IMR-90 (cell line): ENCODE measurements at regions not wholly inside any gene's neighbourhood (a gene's known extent, or its start where the extent isn't known, plus 50 kb on each side); places are given as distances from the start of the nearest gene placed in this dataset.

ENCODE experiments used
- ATAC-seq: fragments of 200-7000 bp; cut with Tn5 transposase; 2 replicates; pipeline ENCODE4 v1.9.1; 2020; ENCODE audit warnings: low read depth, mild to moderate bottlenecking, moderate library complexity
- BruUV-seq: library from RNA; stranded (reverse); fragments of 400-500 nt; replicated peaks from 2 replicates; lab custom pipeline; 2021; lab: Mats Ljungman, UMichigan
- CTCF ChIA-PET: fragments of 300-600 bp; formaldehyde crosslinking; extraction: SDS; loops from one replicate; lab custom pipeline; 2021; ENCODE audit warnings: antibody characterized with exemption; lab: Yijun Ruan, JAX
- POLR2A ChIA-PET: fragments of 300-600 bp; sonication (Branson Sonifier 250); formaldehyde crosslinking; loops from one replicate; lab custom pipeline; 2022; ENCODE audit warnings: antibody characterized with exemption; ENCODE audit not compliant: unreplicated experiment; lab: Charles Lee
- DNase-seq: peaks from one replicate; pipeline ENCODE4 v3.0.0; 2013
- H2AFZ ChIP-seq: replicated peaks from 2 replicates; pipeline ENCODE3; 2013; ENCODE audit warnings: low read length, mild to moderate bottlenecking; ENCODE audit not compliant: poor library complexity
- H2AK5ac ChIP-seq: 2 replicates; pipeline ENCODE4 v1.6.1; 2013; ENCODE audit warnings: low read depth, low read length, inconsistent platforms
- H2AK9ac ChIP-seq: replicated peaks from 2 replicates; pipeline ENCODE3; 2013; ENCODE audit warnings: mild to moderate bottlenecking, low read depth, low read length, moderate library complexity; ENCODE audit not compliant: poor library complexity
- H2BK120ac ChIP-seq: 2 replicates; pipeline ENCODE4 v1.6.1; 2013; ENCODE audit warnings: low read depth, low read length, inconsistent platforms
- H2BK15ac ChIP-seq: 3 replicates; pipeline ENCODE4 v1.6.1; 2013; ENCODE audit warnings: low read depth, low read length, inconsistent platforms
- H2BK20ac ChIP-seq: 2 replicates; pipeline ENCODE4 v1.6.1; 2013; ENCODE audit warnings: low read depth, mild to moderate bottlenecking, inconsistent platforms, low read length, moderate library complexity
- H2BK5ac ChIP-seq: 2 replicates; pipeline ENCODE4 v1.6.1; 2013; ENCODE audit warnings: mild to moderate bottlenecking, low read depth, low read length, inconsistent platforms; ENCODE audit not compliant: poor library complexity, severe bottlenecking
- H3K14ac ChIP-seq: replicated peaks from 2 replicates; pipeline ENCODE4 v1.6.1; 2013; ENCODE audit warnings: low read depth, low read length, inconsistent platforms
- H3K18ac ChIP-seq: 2 replicates; pipeline ENCODE4 v1.6.1; 2013; ENCODE audit warnings: low read depth, low read length, control low read depth
- H3K23ac ChIP-seq: 2 replicates; pipeline ENCODE4 v1.6.1; 2013; ENCODE audit warnings: low read depth, low read length, inconsistent platforms
- H3K27ac ChIP-seq: 2 replicates; pipeline ENCODE4 v1.5.1; 2013; ENCODE audit warnings: mild to moderate bottlenecking, control low read depth, low read length; ENCODE audit not compliant: insufficient read depth
- H3K27me3 ChIP-seq: 2 replicates; pipeline ENCODE4 v1.6.1; 2013; ENCODE audit warnings: low read length; ENCODE audit not compliant: control insufficient read depth, insufficient read depth
- H3K36me3 ChIP-seq: 2 replicates; pipeline ENCODE4 v1.6.1; 2013; ENCODE audit warnings: low read length, mixed read lengths; ENCODE audit not compliant: control insufficient read depth, insufficient read depth
- H3K4ac ChIP-seq: 2 replicates; pipeline ENCODE4 v1.6.1; 2013; ENCODE audit warnings: low read depth, low read length, inconsistent platforms
- H3K4me1 ChIP-seq: 2 replicates; pipeline ENCODE4 v1.6.1; 2013; ENCODE audit warnings: low read length, mixed read lengths; ENCODE audit not compliant: control insufficient read depth, insufficient read depth
- H3K4me2 ChIP-seq: 2 replicates; pipeline ENCODE4 v1.6.1; 2013; ENCODE audit warnings: low read depth, mild to moderate bottlenecking, control low read depth, low read length, moderate library complexity
- H3K4me3 ChIP-seq: 2 replicates; pipeline ENCODE4 v1.5.1; 2013; ENCODE audit warnings: low read depth, mild to moderate bottlenecking, control low read depth, low read length, moderate library complexity; ENCODE audit not compliant: insufficient read depth
- H3K56ac ChIP-seq: 2 replicates; pipeline ENCODE4 v1.6.1; 2013; ENCODE audit warnings: low read length, inconsistent platforms; ENCODE audit not compliant: insufficient read depth; ENCODE audit errors: extremely low read depth
- H3K79me1 ChIP-seq, 2 experiments: 2 replicates each; pipeline ENCODE4 v1.6.1; 2013; ENCODE audit warnings: low read length in 2 of 2, inconsistent platforms in 1 of 2, low read depth in 1 of 2
- H3K9ac ChIP-seq: 2 replicates; pipeline ENCODE4 v1.6.1; 2013; ENCODE audit warnings: low read depth, low read length, control low read depth
- H3K9me1 ChIP-seq: 2 replicates; pipeline ENCODE4 v1.6.1; 2013; ENCODE audit warnings: low read length, inconsistent platforms; ENCODE audit not compliant: insufficient read depth
- H3K9me3 ChIP-seq: 2 replicates; pipeline ENCODE4 v1.6.1; 2013; ENCODE audit warnings: low read length; ENCODE audit not compliant: control insufficient read depth, insufficient read depth
- H4K20me1 ChIP-seq: 2 replicates; pipeline ENCODE4 v1.6.1; 2013; ENCODE audit warnings: low read length, inconsistent platforms; ENCODE audit not compliant: insufficient read depth
- H4K5ac ChIP-seq: 2 replicates; pipeline ENCODE4 v1.6.1; 2013; ENCODE audit warnings: mild to moderate bottlenecking, low read depth, low read length, control low read depth
- H4K8ac ChIP-seq, 2 experiments: 2 replicates each; pipeline ENCODE4 v1.6.1; 2013; ENCODE audit warnings: low read depth in 2 of 2, low read length in 2 of 2, control low read depth in 1 of 2, inconsistent platforms in 1 of 2
- H4K91ac ChIP-seq: 2 replicates; pipeline ENCODE4 v1.6.1; 2013; ENCODE audit warnings: low read depth, low read length, inconsistent platforms; ENCODE audit not compliant: insufficient read depth
- BHLHE40 ChIP-seq: fragments of 150-350 bp; IDR thresholded peaks from 2 replicates; pipeline ENCODE4 v1.6.1; 2016; ENCODE audit warnings: mild to moderate bottlenecking, low read depth, low read length
- CEBPB ChIP-seq: IDR thresholded peaks from 2 replicates; pipeline ENCODE4 v1.6.1; 2012; ENCODE audit warnings: low read depth, low read length, improper control_type of control experiment
- MAFK ChIP-seq: IDR thresholded peaks from 2 replicates; pipeline ENCODE4 v1.6.1; 2012; ENCODE audit warnings: low read depth, low read length, improper control_type of control experiment
- MXI1 ChIP-seq: IDR thresholded peaks from 2 replicates; pipeline ENCODE4 v1.6.1; 2012; ENCODE audit warnings: low read depth, mild to moderate bottlenecking, low read length, moderate library complexity, borderline replicate concordance
- RAD21 ChIP-seq: IDR thresholded peaks from 2 replicates; pipeline ENCODE4 v1.6.1; 2012; ENCODE audit warnings: low read length, improper control_type of control experiment
- SMC3 ChIP-seq: fragments of 150-350 bp; IDR thresholded peaks from 2 replicates; pipeline ENCODE4 v1.6.1; 2016; ENCODE audit warnings: low read depth, mild to moderate bottlenecking, antibody characterized with exemption, low read length, moderate library complexity
- WGBS, 2 experiments: methylation state at CpG; one replicate each; pipeline versions ENCODE4 v1.1.5 to v1.1.7; 2013; ENCODE audit warnings: missing lambda C conversion rate in 2 of 2; ENCODE audit not compliant: insufficient read length in 1 of 2; ENCODE audit errors: extremely low coverage in 2 of 2; 5-methylcytosine and 5-hydroxymethylcytosine counted together
- dilution Hi-C: fragments of 300-500 bp; cut with HindIII; formaldehyde crosslinking; loops from one replicate; pipeline ENCODE4 v1.14.3; 2018; ENCODE audit warnings: low sequenced_read_pairs; ENCODE audit not compliant: unreplicated experiment
- in situ Hi-C: fragments of 300-500 bp; cut with MboI; formaldehyde crosslinking; loops from 3 replicates; pipeline ENCODE4 v1.14.3; 2019; ENCODE audit warnings: low sequenced_read_pairs, inconsistent platforms, mixed read lengths
- intact Hi-C: fragments of 100-400 bp; cut with micrococcal nuclease; formaldehyde crosslinking; loops from 2 replicates; pipeline ENCODE4 v1.10.0; 2022

GRCh38 chr6:170066679-170067078 lies 224.2 kb downstream of the DLL1 start:
- no TSS peak for BruUV-seq
- H3K9me3 ChIP-seq = peaks cover 33% of the 10 kb centered on the region

More at GRCh38 chr6:170066679-170067078, 224.2 kb downstream of the DLL1 start:
- no peaks in the 10 kb centered on the region for H3K9me1 ChIP-seq
- no peak overlapping the region for H2BK5ac ChIP-seq
- H3K9ac ChIP-seq = no peak overlapping the region
- no peak overlapping the region for H2AK5ac ChIP-seq
- no peak overlapping the region for H3K14ac ChIP-seq
- no peak for DNase-seq
- H4K8ac ChIP-seq = no peak overlapping the region
- POLR2A ChIA-PET = no interaction called here
- intact Hi-C loops = no loop called here
- H3K56ac ChIP-seq = no peak overlapping the region
- H3K79me1 ChIP-seq = no peaks in the 10 kb centered on the region
- no peak overlapping the region for H3K18ac ChIP-seq
- no peak overlapping the region for H3K23ac ChIP-seq
- H2BK20ac ChIP-seq = no peak overlapping the region
- H3K4me2 ChIP-seq = no peak overlapping the region
- no peak for TF ChIP-seq CEBPB
- TF ChIP-seq MAFK = no peak
- TF ChIP-seq RAD21 = no peak
- TF ChIP-seq BHLHE40 = no peak
- no peak for TF ChIP-seq SMC3
- TF ChIP-seq MXI1 = no peak
- no peaks in the 10 kb centered on the region for H3K4me1 ChIP-seq
- no peak for ATAC-seq
- H2BK120ac ChIP-seq = no peak overlapping the region
- in situ Hi-C loops = no loop called here
- no peak overlapping the region for H2BK15ac ChIP-seq
- no peak overlapping the region for H4K5ac ChIP-seq
- no peak overlapping the region for H2AK9ac ChIP-seq
- no peaks in the 10 kb centered on the region for H3K27me3 ChIP-seq
- no peaks in the 10 kb centered on the region for H3K36me3 ChIP-seq
- no peak overlapping the region for H3K4ac ChIP-seq
- CTCF ChIA-PET = no interaction called here
- H4K91ac ChIP-seq = no peak overlapping the region
- no peak overlapping the region for H3K27ac ChIP-seq
- 40% methylated on average over 4 of the region's 8 CpGs; no CpG with 5 or more reads in 1 of the 2 experiments for WGBS, 2 experiments
- no peak overlapping the region for H2AFZ ChIP-seq
- dilution Hi-C loops = no loop called here
- no peak overlapping the region for H3K4me3 ChIP-seq
- no peaks in the 10 kb centered on the region for H4K20me1 ChIP-seq
